CD4-positive, CD25-positive, alpha-beta regulatory T cell (primary cell): ENCODE measurements at regions not wholly inside any gene's neighbourhood (a gene's known extent, or its start where the extent isn't known, plus 50 kb on each side); places are given as distances from the start of the nearest gene placed in this dataset.
A peak's percentile ranks its signal among the peaks of the same experiment; 100 is the strongest.

ENCODE experiments used
- ATAC-seq, 2 donors: fragments of 150-1000 bp; cut with Tn5 transposase; one replicate each; pipeline ENCODE4 v1.10.0; 2021; ENCODE audit warnings: low read depth in 2 of 2, moderate number of reproducible peaks in 2 of 2, moderate library complexity in 1 of 2
- DNase-seq, 3 donors: peaks; one replicate each; pipeline versions ENCODE4 v3.0.0 to v3.0.0-alpha.2; 2012 to 2022; ENCODE audit warnings: mixed read lengths in 1 of 3
- H3K27ac ChIP-seq: one replicate; pipeline ENCODE4 v1.7.0; 2013; ENCODE audit warnings: mild to moderate bottlenecking, low read length; ENCODE audit not compliant: insufficient read depth, poor library complexity, severe bottlenecking
- H3K27me3 ChIP-seq: one replicate; pipeline ENCODE4 v1.7.0; 2013; ENCODE audit warnings: low read length; ENCODE audit not compliant: control insufficient read depth, insufficient read depth
- H3K36me3 ChIP-seq: one replicate; pipeline ENCODE4 v1.7.0; 2013; ENCODE audit warnings: mild to moderate bottlenecking, low read length, moderate library complexity; ENCODE audit not compliant: control insufficient read depth, insufficient read depth
- H3K4me1 ChIP-seq: 2 replicates; pipeline ENCODE4 v1.7.0; 2013; ENCODE audit warnings: mild to moderate bottlenecking, low read length; ENCODE audit not compliant: insufficient read depth, control insufficient read depth, poor library complexity, severe bottlenecking
- H3K4me3 ChIP-seq: one replicate; pipeline ENCODE4 v1.7.0; 2013; ENCODE audit warnings: low read depth, mild to moderate bottlenecking, low read length, moderate library complexity
- H3K9me3 ChIP-seq, 2 experiments: 1 replicate in 1 of 2; 2 replicates in 1 of 2; pipeline ENCODE4 v1.7.0; 2013; ENCODE audit warnings: low read length in 2 of 2, mild to moderate bottlenecking in 1 of 2, moderate library complexity in 1 of 2; ENCODE audit not compliant: control insufficient read depth in 2 of 2
- H3K27ac Mint-ChIP-seq, 3 donors: one replicate each; pipeline ENCODE4 v1.8.0; 2020 to 2022; ENCODE audit warnings: mild to moderate bottlenecking in 3 of 3, mixed read lengths in 3 of 3, moderate library complexity in 2 of 3
- H3K27me3 Mint-ChIP-seq: one replicate; pipeline ENCODE4 v1.8.0; 2022; ENCODE audit warnings: mild to moderate bottlenecking, mixed read lengths
- H3K36me3 Mint-ChIP-seq: one replicate; pipeline ENCODE4 v1.8.0; 2020; ENCODE audit warnings: mixed read lengths
- H3K4me1 Mint-ChIP-seq, 4 donors: one replicate each; pipeline ENCODE4 v1.8.0; 2020 to 2022; ENCODE audit warnings: mixed read lengths in 4 of 4, mild to moderate bottlenecking in 1 of 4
- H3K4me3 Mint-ChIP-seq, 4 donors: one replicate each; pipeline ENCODE4 v1.8.0; 2020 to 2022; ENCODE audit warnings: mild to moderate bottlenecking in 4 of 4, mixed read lengths in 4 of 4, moderate library complexity in 3 of 4
- H3K9me3 Mint-ChIP-seq, 7 donors: one replicate each; pipeline ENCODE4 v1.8.0; 2020 to 2022; ENCODE audit warnings: mixed read lengths in 7 of 7, mild to moderate bottlenecking in 3 of 7, moderate library complexity in 2 of 7

- no peak overlapping the region for H3K4me3 Mint-ChIP-seq
- H3K27me3 Mint-ChIP-seq, result no peaks in the 10 kb centered on the region
- no peaks in the 10 kb centered on the region for H3K36me3 Mint-ChIP-seq
- H3K4me1 Mint-ChIP-seq, result peaks cover 0 to 13% (median 2%) of the 10 kb centered on the region in 4 donors
- no peaks in the 10 kb centered on the region for H3K4me1 ChIP-seq
- no peaks in the 10 kb centered on the region for H3K36me3 ChIP-seq
- H3K9me3 ChIP-seq, result no peaks in the 10 kb centered on the region
- H3K9me3 Mint-ChIP-seq, result no peaks in the 10 kb centered on the region
- H3K27me3 ChIP-seq, result no peaks in the 10 kb centered on the region
- H3K27ac Mint-ChIP-seq, result no peak overlapping the region
- H3K27ac ChIP-seq, result no peak overlapping the region
- no peak for DNase-seq
- no peak overlapping the region for H3K4me3 ChIP-seq
- ATAC-seq, result no peak
Observed at GRCh38 chr3:59310736-59311135, 260.9 kb upstream of the CFAP20DC start.

- H3K27ac ChIP-seq, result no peak overlapping the region
- ATAC-seq (no peak), DNase-seq (no peak)
- Mint-ChIP-seq H3K4me3 (no peak overlapping the region), H3K36me3 (no peaks in the 10 kb centered on the region), H3K9me3 (no peaks in the 10 kb centered on the region), H3K4me1 (peaks cover 0 to 6% (median 0%) of the 10 kb centered on the region in 4 donors), H3K27ac (no peak overlapping the region), H3K27me3 (no peaks in the 10 kb centered on the region)
- no peaks in the 10 kb centered on the region for H3K9me3 ChIP-seq
- no peaks in the 10 kb centered on the region for H3K36me3 ChIP-seq
- H3K4me3 ChIP-seq, result no peak overlapping the region
- H3K4me1 ChIP-seq, result no peaks in the 10 kb centered on the region
- H3K27me3 ChIP-seq, result no peaks in the 10 kb centered on the region
Observed at GRCh38 chr3:59308684-59309083, 258.9 kb upstream of the CFAP20DC start.

GRCh38 chr3:59308001-59308400, 258.2 kb upstream of the CFAP20DC start:
- Mint-ChIP-seq H3K4me3 (no peak overlapping the region), H3K36me3 (no peaks in the 10 kb centered on the region), H3K27ac (no peak overlapping the region), H3K27me3 (no peaks in the 10 kb centered on the region), H3K9me3 (no peaks in the 10 kb centered on the region), H3K4me1 (peaks cover 0 to 3% (median 0%) of the 10 kb centered on the region in 4 donors)
- Histone ChIP-seq H3K4me3 (no peak overlapping the region), H3K27ac (no peak overlapping the region), H3K4me1 (no peaks in the 10 kb centered on the region), H3K9me3 (no peaks in the 10 kb centered on the region), H3K27me3 (no peaks in the 10 kb centered on the region), H3K36me3 (no peaks in the 10 kb centered on the region)
- DNase-seq, result no peak
- ATAC-seq, result no peak

- no peaks in the 10 kb centered on the region for H3K36me3 Mint-ChIP-seq
- Histone ChIP-seq H3K4me3 (no peak overlapping the region), H3K4me1 (no peaks in the 10 kb centered on the region), H3K27me3 (no peaks in the 10 kb centered on the region), H3K27ac (no peak overlapping the region), H3K9me3 (no peaks in the 10 kb centered on the region), H3K36me3 (no peaks in the 10 kb centered on the region)
- H3K4me3 Mint-ChIP-seq, result no peak overlapping the region
- H3K27ac Mint-ChIP-seq, result no peak overlapping the region
- H3K9me3 Mint-ChIP-seq, result no peaks in the 10 kb centered on the region
- peaks cover 0 to 6% (median 3%) of the 10 kb centered on the region in 4 donors for H3K4me1 Mint-ChIP-seq
- DNase-seq, result no peak
- H3K27me3 Mint-ChIP-seq, result no peaks in the 10 kb centered on the region
- ATAC-seq, result no peak
Observed at GRCh38 chr3:59306436-59306835, 256.6 kb upstream of the CFAP20DC start.

- DNase-seq, result no peak
- Mint-ChIP-seq H3K27ac (no peak overlapping the region), H3K9me3 (peaks cover 0 to 3% (median 0%) of the 10 kb centered on the region in 7 donors), H3K36me3 (peaks cover 5% of the 10 kb centered on the region), H3K4me3 (no peak overlapping the region), H3K27me3 (no peaks in the 10 kb centered on the region), H3K4me1 (peaks cover 0 to 10% (median 3%) of the 10 kb centered on the region in 4 donors)
- no peak overlapping the region for H3K27ac ChIP-seq
- H3K4me3 ChIP-seq, result no peak overlapping the region
- H3K9me3 ChIP-seq, result no peaks in the 10 kb centered on the region
- no peaks in the 10 kb centered on the region for H3K27me3 ChIP-seq
- no peak for ATAC-seq
- H3K4me1 ChIP-seq, result no peaks in the 10 kb centered on the region
- no peaks in the 10 kb centered on the region for H3K36me3 ChIP-seq
Observed at GRCh38 chr3:59304296-59304695, 254.5 kb upstream of the CFAP20DC start.

GRCh38 chr3:59303452-59303851, 253.6 kb upstream of the CFAP20DC start:
- H3K9me3 ChIP-seq, result no peaks in the 10 kb centered on the region
- no peak overlapping the region for H3K27ac ChIP-seq
- H3K4me3 ChIP-seq, result no peak overlapping the region
- no peak overlapping the region for H3K4me3 Mint-ChIP-seq
- H3K27me3 ChIP-seq, result no peaks in the 10 kb centered on the region
- DNase-seq (no peak), ATAC-seq (no peak)
- no peaks in the 10 kb centered on the region for H3K27me3 Mint-ChIP-seq
- H3K36me3 Mint-ChIP-seq, result peaks cover 5% of the 10 kb centered on the region
- H3K9me3 Mint-ChIP-seq, result peaks cover 0 to 4% (median 2%) of the 10 kb centered on the region in 7 donors
- peaks cover 0 to 10% (median 3%) of the 10 kb centered on the region in 4 donors for H3K4me1 Mint-ChIP-seq
- no peak overlapping the region for H3K27ac Mint-ChIP-seq
- no peaks in the 10 kb centered on the region for H3K4me1 ChIP-seq
- no peaks in the 10 kb centered on the region for H3K36me3 ChIP-seq

- H3K4me1 Mint-ChIP-seq, result peaks cover 0 to 10% (median 3%) of the 10 kb centered on the region in 4 donors
- peaks cover 5% of the 10 kb centered on the region for H3K36me3 Mint-ChIP-seq
- Histone ChIP-seq H3K36me3 (no peaks in the 10 kb centered on the region), H3K27ac (no peak overlapping the region), H3K4me3 (no peak overlapping the region), H3K9me3 (no peaks in the 10 kb centered on the region), H3K4me1 (no peaks in the 10 kb centered on the region), H3K27me3 (no peaks in the 10 kb centered on the region)
- H3K4me3 Mint-ChIP-seq, result no peak overlapping the region
- ATAC-seq (no peak), DNase-seq (no peak)
- H3K27ac Mint-ChIP-seq, result no peak overlapping the region
- H3K27me3 Mint-ChIP-seq, result no peaks in the 10 kb centered on the region
- H3K9me3 Mint-ChIP-seq, result peaks cover 0 to 4% (median 2%) of the 10 kb centered on the region in 7 donors
Observed at GRCh38 chr3:59302442-59302841, 252.6 kb upstream of the CFAP20DC start.

- Mint-ChIP-seq H3K36me3 (peaks cover 5% of the 10 kb centered on the region), H3K9me3 (peaks cover 0 to 6% (median 3%) of the 10 kb centered on the region in 7 donors), H3K4me1 (peaks cover 0 to 10% (median 5%) of the 10 kb centered on the region in 4 donors), H3K4me3 (no peak overlapping the region), H3K27me3 (no peaks in the 10 kb centered on the region), H3K27ac (peak overlapping the region in 1 of 3 donors; percentile 17)
- Histone ChIP-seq H3K27ac (no peak overlapping the region), H3K4me1 (no peaks in the 10 kb centered on the region), H3K9me3 (no peaks in the 10 kb centered on the region), H3K27me3 (no peaks in the 10 kb centered on the region), H3K4me3 (no peak overlapping the region), H3K36me3 (no peaks in the 10 kb centered on the region)
- no peak for ATAC-seq
- DNase-seq, result no peak
Observed at GRCh38 chr3:59300733-59301132, 250.9 kb upstream of the CFAP20DC start.
